Cardiac muscle cell (in vitro differentiated cells and primary cell): ENCODE measurements at regions not wholly inside any gene's neighbourhood (a gene's known extent, or its start where the extent isn't known, plus 50 kb on each side); places are given as distances from the start of the nearest gene placed in this dataset.

Source experiments
- DNase-seq, 2 donors: peaks; one replicate each; pipeline versions ENCODE4 v3.0.0 to v3.0.0-alpha.2; 2010 to 2017; ENCODE audit warnings: low read depth in 1 of 2, low spot score in 1 of 2
- H3K27ac ChIP-seq: fragments of 200-600 bp; sonication (generic); 2 replicates; pipeline ENCODE4 v1.5.1; 2016
- H3K27me3 ChIP-seq: fragments of 200-600 bp; sonication (generic); 2 replicates; pipeline ENCODE4 v1.6.0; 2016; ENCODE audit warnings: control low read depth
- H3K36me3 ChIP-seq: fragments of 200-600 bp; sonication (generic); 2 replicates; pipeline ENCODE4 v1.5.1; 2016; ENCODE audit warnings: control low read depth
- H3K4me1 ChIP-seq: fragments of 200-600 bp; sonication (generic); 2 replicates; pipeline ENCODE4 v1.8.1; 2017; ENCODE audit warnings: low read depth, mild to moderate bottlenecking, mixed run types
- H3K4me3 ChIP-seq: fragments of 200-600 bp; sonication (generic); 2 replicates; pipeline ENCODE4 v1.5.1; 2016; ENCODE audit warnings: mild to moderate bottlenecking
- H3K9me3 ChIP-seq: fragments of 200-600 bp; sonication (generic); 2 replicates; pipeline ENCODE4 v1.5.1; 2017; ENCODE audit warnings: low read depth, mild to moderate bottlenecking, control low read depth
- TF ChIP-seq, protein P1 (sequence below): IDR thresholded peaks from 2 replicates; pipeline ENCODE4 v1.5.1; 2012; ENCODE audit warnings: low read depth, mild to moderate bottlenecking, low read length

DNA sequence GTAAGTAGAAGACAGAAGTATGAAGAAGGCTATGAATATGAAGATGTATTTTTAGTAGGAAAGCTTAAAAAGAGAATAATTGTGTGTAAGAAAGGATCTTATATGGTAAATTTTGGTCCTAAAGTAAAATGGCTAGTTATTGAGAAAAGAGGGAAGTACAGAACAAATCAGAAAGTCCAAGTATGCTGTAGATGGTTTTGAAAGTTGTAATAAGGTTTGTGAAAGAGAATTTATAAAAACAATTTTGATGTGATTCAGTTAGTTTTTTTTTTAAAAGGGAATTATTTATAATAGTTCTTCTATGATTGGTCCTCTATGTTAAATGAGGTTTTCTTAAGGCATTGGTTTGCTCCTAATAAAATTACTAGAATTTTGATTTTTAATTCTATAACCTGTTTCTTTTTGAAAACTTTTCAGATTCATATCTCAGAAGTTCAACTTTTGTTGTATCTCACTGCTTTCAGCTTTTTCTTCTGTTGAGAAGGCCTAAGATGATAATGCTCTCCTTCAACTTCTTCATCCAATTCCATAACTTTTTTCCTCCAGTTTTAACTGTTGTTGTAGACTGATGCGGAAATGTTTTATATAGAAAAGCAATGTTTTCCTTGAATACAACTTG lies 322.7 kb downstream of the NOL4 start:
- DNase-seq = no peak
- TF ChIP-seq, protein P1, sequence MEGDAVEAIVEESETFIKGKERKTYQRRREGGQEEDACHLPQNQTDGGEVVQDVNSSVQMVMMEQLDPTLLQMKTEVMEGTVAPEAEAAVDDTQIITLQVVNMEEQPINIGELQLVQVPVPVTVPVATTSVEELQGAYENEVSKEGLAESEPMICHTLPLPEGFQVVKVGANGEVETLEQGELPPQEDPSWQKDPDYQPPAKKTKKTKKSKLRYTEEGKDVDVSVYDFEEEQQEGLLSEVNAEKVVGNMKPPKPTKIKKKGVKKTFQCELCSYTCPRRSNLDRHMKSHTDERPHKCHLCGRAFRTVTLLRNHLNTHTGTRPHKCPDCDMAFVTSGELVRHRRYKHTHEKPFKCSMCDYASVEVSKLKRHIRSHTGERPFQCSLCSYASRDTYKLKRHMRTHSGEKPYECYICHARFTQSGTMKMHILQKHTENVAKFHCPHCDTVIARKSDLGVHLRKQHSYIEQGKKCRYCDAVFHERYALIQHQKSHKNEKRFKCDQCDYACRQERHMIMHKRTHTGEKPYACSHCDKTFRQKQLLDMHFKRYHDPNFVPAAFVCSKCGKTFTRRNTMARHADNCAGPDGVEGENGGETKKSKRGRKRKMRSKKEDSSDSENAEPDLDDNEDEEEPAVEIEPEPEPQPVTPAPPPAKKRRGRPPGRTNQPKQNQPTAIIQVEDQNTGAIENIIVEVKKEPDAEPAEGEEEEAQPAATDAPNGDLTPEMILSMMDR = no peak
- H3K36me3 ChIP-seq = no peaks in the 10 kb centered on the region

DNA sequence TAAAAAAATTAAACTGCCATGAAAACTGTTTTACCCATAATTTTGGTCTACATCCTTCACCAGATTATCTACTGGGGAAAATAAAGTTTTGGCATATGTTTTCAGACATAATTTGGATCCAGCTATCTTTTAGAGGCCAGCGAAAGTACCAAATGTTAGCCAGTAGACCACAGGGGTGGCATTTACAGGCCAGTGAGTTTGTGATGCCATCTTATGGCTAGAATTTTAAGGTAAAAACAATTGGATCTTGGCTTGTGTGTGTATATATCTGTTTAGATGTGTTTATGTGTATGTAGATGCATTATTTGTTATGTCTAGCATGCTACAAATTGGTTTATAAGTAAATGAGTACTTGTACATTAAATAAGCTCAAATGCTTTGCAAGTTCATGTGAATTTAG lies 322.6 kb downstream of the ASXL3 start:
- H3K4me1 ChIP-seq = no peaks in the 10 kb centered on the region
- TF ChIP-seq, protein P1 = no peak
- no peaks in the 10 kb centered on the region for H3K9me3 ChIP-seq
- H3K36me3 ChIP-seq = no peaks in the 10 kb centered on the region
- H3K27me3 ChIP-seq = no peaks in the 10 kb centered on the region
- H3K27ac ChIP-seq = no peak overlapping the region
- DNase-seq = no peak
- no peak overlapping the region for H3K4me3 ChIP-seq

More for the DNA sequence above, 322.7 kb downstream of the NOL4 start:
- Histone ChIP-seq H3K4me1 (no peaks in the 10 kb centered on the region), H3K27me3 (no peaks in the 10 kb centered on the region), H3K4me3 (no peak overlapping the region), H3K27ac (no peak overlapping the region), H3K9me3 (no peaks in the 10 kb centered on the region)

DNA sequence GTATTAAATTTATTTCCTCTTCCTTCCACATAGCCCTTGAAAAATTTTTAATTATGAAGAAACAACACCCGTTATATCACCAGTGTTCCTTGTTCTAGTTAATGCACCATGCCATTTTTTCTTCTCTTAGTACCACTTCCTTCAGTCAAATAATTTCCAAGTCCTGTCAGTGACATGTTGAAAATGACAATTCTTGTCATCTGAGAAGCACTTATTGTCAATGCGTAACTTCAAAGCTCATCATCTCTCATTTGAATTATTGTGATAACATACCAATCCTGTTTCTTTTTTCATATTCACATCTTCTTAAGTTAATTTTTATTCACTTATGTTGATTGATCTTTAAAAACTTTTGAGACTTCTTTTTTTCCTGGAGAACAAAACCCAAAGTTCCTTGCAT lies 320.4 kb downstream of the ASXL3 start:
- DNase-seq = no peak
- Histone ChIP-seq H3K27ac (no peak overlapping the region), H3K27me3 (no peaks in the 10 kb centered on the region), H3K4me1 (no peaks in the 10 kb centered on the region), H3K9me3 (no peaks in the 10 kb centered on the region), H3K4me3 (no peak overlapping the region), H3K36me3 (no peaks in the 10 kb centered on the region)
- TF ChIP-seq, protein P1 = no peak

DNA sequence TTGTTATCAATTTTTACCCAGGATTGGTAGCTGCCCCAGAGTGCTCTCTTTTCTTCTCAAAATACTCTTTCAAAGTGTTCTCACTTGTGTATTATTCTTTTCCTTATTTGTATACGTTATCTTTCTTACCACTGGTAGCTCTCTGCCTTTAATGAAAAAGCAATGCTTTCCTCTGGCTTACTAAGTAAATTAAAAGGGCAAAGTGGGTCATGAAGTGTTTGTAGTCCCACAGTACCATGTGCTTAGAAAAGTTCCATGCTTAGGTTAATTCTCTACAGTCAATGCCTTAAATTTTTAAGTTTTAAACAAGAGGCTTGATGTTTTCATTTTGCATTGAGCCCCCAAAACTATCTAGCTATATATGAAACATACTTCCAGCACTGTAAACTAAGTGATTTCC lies 300.2 kb downstream of the ASXL3 start:
- H3K36me3 ChIP-seq = no peaks in the 10 kb centered on the region
- H3K4me3 ChIP-seq = no peak overlapping the region
- no peaks in the 10 kb centered on the region for H3K9me3 ChIP-seq
- TF ChIP-seq, protein P1 = no peak
- no peak for DNase-seq
- no peak overlapping the region for H3K27ac ChIP-seq
- no peaks in the 10 kb centered on the region for H3K27me3 ChIP-seq
- H3K4me1 ChIP-seq = no peaks in the 10 kb centered on the region

DNA sequence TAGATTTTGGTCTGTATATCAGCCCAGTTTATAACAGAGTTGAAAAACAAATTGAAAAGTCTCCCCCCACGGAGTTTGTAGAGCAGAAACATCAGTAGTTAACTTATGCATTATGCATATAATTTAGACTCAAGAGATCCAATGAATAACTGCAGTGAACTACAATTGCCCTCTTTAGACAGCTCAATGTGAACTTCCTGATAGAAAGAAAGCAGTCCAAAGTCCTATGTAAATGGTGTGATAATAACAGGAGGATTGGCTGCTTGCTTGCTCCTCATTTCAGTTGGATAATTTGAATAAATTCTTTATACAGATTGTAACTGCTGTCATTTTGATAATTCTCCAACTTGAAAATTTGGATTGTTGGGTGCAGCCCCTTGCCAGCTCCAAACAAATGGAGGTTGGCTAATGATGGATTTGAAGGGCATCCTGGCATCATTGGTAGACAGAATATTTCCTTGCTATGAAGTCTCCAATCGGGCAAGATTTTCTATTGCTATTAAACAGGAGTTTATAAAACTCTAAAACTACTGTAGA lies 297.1 kb downstream of the ASXL3 start:
- H3K4me3 ChIP-seq = no peak overlapping the region
- no peaks in the 10 kb centered on the region for H3K9me3 ChIP-seq
- no peaks in the 10 kb centered on the region for H3K36me3 ChIP-seq
- H3K27me3 ChIP-seq = no peaks in the 10 kb centered on the region
- H3K4me1 ChIP-seq = no peaks in the 10 kb centered on the region
- no peak overlapping the region for H3K27ac ChIP-seq
- TF ChIP-seq, protein P1 = no peak
- DNase-seq = no peak
